Gastroesophageal sphincter (tissue), 4 donors: ENCODE measurements at regions not wholly inside any gene's neighbourhood (a gene's known extent, or its start where the extent isn't known, plus 50 kb on each side); places are given as distances from the start of the nearest gene placed in this dataset.

Experiments
- ATAC-seq: fragments of 150-250 bp; one replicate; pipeline ENCODE4 v1.9.1; 2016; ENCODE audit warnings: mild to moderate bottlenecking, moderate library complexity
- H3K27ac ChIP-seq, 4 donors: fragments of 200-600 bp; sonication (generic) in 3 of 4; 1 replicate in 3 of 4; 2 replicates in 1 of 4; pipeline ENCODE4 v1.5.1; 2016 to 2019
- H3K27me3 ChIP-seq: fragments of 200-600 bp; sonication (generic); one replicate; pipeline ENCODE4 v1.5.1; 2019
- H3K36me3 ChIP-seq, 2 donors: fragments of 200-600 bp; sonication (generic); one replicate each; pipeline ENCODE4 v1.5.1; 2019; ENCODE audit warnings: control low read depth in 1 of 2
- H3K4me1 ChIP-seq, 3 donors: fragments of 200-600 bp; sonication (generic); 1 replicate in 2 of 3; 2 replicates in 1 of 3; pipeline ENCODE4 v1.5.1; 2016 to 2019; ENCODE audit warnings: control low read depth in 2 of 3
- H3K4me3 ChIP-seq, 2 donors: fragments of 200-600 bp; sonication (generic); one replicate each; pipeline ENCODE4 v1.5.1; 2019; ENCODE audit warnings: mild to moderate bottlenecking in 1 of 2, moderate library complexity in 1 of 2
- H3K9me3 ChIP-seq, 3 donors: fragments of 200-600 bp; sonication (generic); one replicate each; pipeline ENCODE4 v1.5.1; 2017 to 2019; ENCODE audit warnings: control low read depth in 2 of 3
- EP300 ChIP-seq: sonication (generic); formaldehyde crosslinking; IDR thresholded peaks from one replicate; pipeline ENCODE4 v1.6.1; 2017; ENCODE audit warnings: antibody characterized with exemption, mild to moderate bottlenecking
- POLR2A ChIP-seq, 2 donors: fragments of 450-650 bp; IDR thresholded peaks; one replicate each; pipeline ENCODE4 v1.6.1; 2017; ENCODE audit warnings: antibody characterized with exemption in 2 of 2, mild to moderate bottlenecking in 2 of 2, moderate library complexity in 1 of 2
- POLR2AphosphoS5 ChIP-seq: sonication (generic); formaldehyde crosslinking; IDR thresholded peaks from one replicate; pipeline ENCODE4 v1.6.1; 2017; ENCODE audit warnings: antibody characterized with exemption
- WGBS, 2 donors: methylation state at CpG; one replicate each; pipeline ENCODE4 v1.1.5; 2018; ENCODE audit warnings: low coverage in 1 of 2; 5-methylcytosine and 5-hydroxymethylcytosine counted together
- TF ChIP-seq, protein P1 (sequence below), 4 experiments: fragments of 200-600 bp in 2 of 4; fragments of 450-650 bp in 2 of 4; sonication (generic) in 1 of 4; IDR thresholded peaks; one replicate each; pipeline ENCODE4 v1.5.1; 2017 to 2019; ENCODE audit warnings: antibody characterized with exemption in 4 of 4, mild to moderate bottlenecking in 2 of 4, moderate library complexity in 2 of 4

DNA sequence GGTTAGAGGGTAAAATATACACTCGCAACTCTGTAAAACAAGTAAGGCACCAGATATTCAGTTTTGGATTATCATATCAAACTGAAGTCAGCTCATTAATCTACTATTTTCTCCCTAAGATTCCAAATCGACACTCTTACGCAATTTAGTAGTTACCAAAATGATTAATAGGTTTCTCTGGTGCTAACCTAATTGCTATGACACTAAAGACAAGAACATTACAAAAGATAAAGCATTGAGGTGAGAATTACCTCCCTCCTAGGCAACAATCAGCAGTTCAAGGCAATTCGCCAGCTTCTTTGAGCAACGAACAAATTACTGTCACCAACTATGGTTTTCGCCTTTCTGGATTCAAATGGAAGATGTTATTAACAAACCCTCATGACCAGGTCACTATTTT lies 1305.0 kb downstream of the ROBO2 start:
- no peaks in the 10 kb centered on the region for H3K36me3 ChIP-seq

DNA sequence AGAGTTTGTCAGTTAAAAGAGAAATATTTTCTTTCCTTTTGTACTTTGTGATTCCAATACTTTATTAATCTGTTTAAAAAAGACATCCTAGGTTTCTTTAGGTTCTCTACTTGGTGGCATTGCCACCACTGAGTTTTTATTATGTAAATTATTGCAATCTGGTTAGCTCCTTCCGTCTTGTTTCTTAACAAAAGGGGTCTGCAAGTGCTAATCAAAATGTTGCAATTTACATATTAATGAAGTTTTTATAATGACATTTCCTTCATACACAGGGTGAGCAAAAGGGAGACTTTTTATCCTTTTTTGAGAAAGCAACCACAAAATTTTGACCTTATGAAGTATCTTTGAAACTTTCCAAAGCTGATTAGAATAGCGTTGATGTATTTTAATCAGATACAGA lies 1307.3 kb downstream of the ROBO2 start:
- H3K36me3 ChIP-seq, result no peaks in the 10 kb centered on the region
- no peak overlapping the region for H3K27ac ChIP-seq
- TF ChIP-seq, protein P1, sequence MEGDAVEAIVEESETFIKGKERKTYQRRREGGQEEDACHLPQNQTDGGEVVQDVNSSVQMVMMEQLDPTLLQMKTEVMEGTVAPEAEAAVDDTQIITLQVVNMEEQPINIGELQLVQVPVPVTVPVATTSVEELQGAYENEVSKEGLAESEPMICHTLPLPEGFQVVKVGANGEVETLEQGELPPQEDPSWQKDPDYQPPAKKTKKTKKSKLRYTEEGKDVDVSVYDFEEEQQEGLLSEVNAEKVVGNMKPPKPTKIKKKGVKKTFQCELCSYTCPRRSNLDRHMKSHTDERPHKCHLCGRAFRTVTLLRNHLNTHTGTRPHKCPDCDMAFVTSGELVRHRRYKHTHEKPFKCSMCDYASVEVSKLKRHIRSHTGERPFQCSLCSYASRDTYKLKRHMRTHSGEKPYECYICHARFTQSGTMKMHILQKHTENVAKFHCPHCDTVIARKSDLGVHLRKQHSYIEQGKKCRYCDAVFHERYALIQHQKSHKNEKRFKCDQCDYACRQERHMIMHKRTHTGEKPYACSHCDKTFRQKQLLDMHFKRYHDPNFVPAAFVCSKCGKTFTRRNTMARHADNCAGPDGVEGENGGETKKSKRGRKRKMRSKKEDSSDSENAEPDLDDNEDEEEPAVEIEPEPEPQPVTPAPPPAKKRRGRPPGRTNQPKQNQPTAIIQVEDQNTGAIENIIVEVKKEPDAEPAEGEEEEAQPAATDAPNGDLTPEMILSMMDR (IDR thresholded peaks at IDR 0.05), result no peak
- no peak for TF ChIP-seq POLR2AphosphoS5
- TF ChIP-seq POLR2A (IDR thresholded peaks at IDR 0.05), result no peak
- no peak for TF ChIP-seq EP300
- ATAC-seq, result no peak
- H3K27me3 ChIP-seq, result no peaks in the 10 kb centered on the region
- H3K9me3 ChIP-seq, result no peaks in the 10 kb centered on the region
- H3K4me1 ChIP-seq, result no peaks in the 10 kb centered on the region
- H3K4me3 ChIP-seq, result no peak overlapping the region
- 53 to 76% methylated on average over 2 of the region's 2 CpGs for WGBS, 2 donors

More for the DNA sequence above, 1305.0 kb downstream of the ROBO2 start:
- TF ChIP-seq POLR2AphosphoS5 (no peak), EP300 (no peak), POLR2A (IDR thresholded peaks at IDR 0.05) (no peak)
- TF ChIP-seq, protein P1 (IDR thresholded peaks at IDR 0.05), result no peak
- no peak for ATAC-seq
- 71 to 82% methylated on average over 6 of the region's 6 CpGs for WGBS, 2 donors
- no peaks in the 10 kb centered on the region for H3K9me3 ChIP-seq
- H3K4me1 ChIP-seq, result no peaks in the 10 kb centered on the region
- no peak overlapping the region for H3K4me3 ChIP-seq
- no peak overlapping the region for H3K27ac ChIP-seq
- H3K27me3 ChIP-seq, result no peaks in the 10 kb centered on the region

DNA sequence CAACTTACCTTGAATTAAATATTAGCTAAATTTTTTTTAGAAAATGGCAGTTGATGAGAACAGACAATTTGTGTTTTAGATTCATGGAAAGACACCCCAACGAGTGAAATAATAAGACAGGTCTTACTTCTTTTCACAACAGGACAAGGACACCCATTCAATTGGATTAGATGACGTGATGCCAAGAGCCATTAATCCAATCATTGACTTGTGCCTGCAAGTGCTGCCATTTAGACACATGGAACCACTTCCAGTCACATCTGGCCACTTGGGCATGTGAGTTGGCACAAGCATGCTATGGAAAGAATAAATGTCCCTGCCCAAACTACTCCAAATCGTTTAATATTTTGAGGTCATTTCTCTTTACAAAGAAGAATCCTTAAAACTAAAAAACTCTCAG lies 1308.8 kb downstream of the ROBO2 start:
- no peaks in the 10 kb centered on the region for H3K4me1 ChIP-seq
- TF ChIP-seq EP300 (no peak), POLR2A (IDR thresholded peaks at IDR 0.05) (no peak), POLR2AphosphoS5 (no peak)
- TF ChIP-seq, protein P1 (IDR thresholded peaks at IDR 0.05), result no peak
- ATAC-seq, result no peak
- H3K4me3 ChIP-seq, result no peak overlapping the region
- H3K27ac ChIP-seq, result no peak overlapping the region
- no peaks in the 10 kb centered on the region for H3K27me3 ChIP-seq
- no peaks in the 10 kb centered on the region for H3K36me3 ChIP-seq
- H3K9me3 ChIP-seq, result no peaks in the 10 kb centered on the region
- 69 to 77% methylated on average over 3 of the region's 3 CpGs for WGBS, 2 donors

DNA sequence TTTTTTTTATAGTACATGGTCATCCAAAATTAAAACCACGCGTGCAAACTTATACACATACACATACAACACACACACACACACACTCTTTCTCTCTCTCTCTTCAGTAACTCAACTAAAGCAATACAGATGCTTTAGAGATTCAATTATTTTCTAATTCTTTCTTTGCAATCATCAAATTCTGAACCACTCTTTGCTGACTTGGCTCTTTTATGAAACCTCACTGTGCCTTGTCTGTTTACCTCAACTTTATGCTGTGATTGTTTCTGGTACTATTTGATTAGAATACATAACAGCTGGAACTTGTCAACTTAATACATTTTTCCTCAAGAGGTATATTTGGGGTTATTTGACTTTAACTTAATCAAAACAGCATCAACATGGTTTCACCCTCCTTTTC lies 1309.7 kb downstream of the ROBO2 start:
- H3K4me1 ChIP-seq, result no peaks in the 10 kb centered on the region
- TF ChIP-seq POLR2A (IDR thresholded peaks at IDR 0.05) (no peak), EP300 (no peak), POLR2AphosphoS5 (no peak)
- TF ChIP-seq, protein P1 (IDR thresholded peaks at IDR 0.05), result no peak
- no peaks in the 10 kb centered on the region for H3K36me3 ChIP-seq
- WGBS, 2 donors, result 49 to 71% methylated on average over 2 of the region's 2 CpGs
- no peak for ATAC-seq
- no peak overlapping the region for H3K27ac ChIP-seq
- no peaks in the 10 kb centered on the region for H3K27me3 ChIP-seq
- no peaks in the 10 kb centered on the region for H3K9me3 ChIP-seq
- H3K4me3 ChIP-seq, result no peak overlapping the region

DNA sequence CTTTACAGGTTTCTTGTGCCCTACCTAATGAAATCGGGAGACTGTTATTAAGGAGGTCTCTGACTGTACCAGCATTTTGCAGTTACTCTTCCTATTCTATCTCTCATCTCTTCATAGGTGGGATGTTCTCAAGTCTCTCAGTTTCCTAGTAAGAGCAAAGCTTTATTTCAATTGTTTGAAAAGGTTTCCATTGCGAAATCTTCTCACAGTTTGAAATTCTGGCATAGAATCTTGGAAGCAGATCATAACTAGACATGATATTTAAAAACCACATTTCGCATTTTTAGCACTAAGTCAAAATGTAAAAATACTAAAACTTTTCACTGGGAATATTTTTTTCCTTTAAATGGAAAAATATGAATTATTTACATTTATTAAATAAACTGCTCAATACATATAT lies 1311.4 kb downstream of the ROBO2 start:
- Histone ChIP-seq H3K4me1 (no peaks in the 10 kb centered on the region), H3K27me3 (no peaks in the 10 kb centered on the region), H3K4me3 (no peak overlapping the region), H3K27ac (no peak overlapping the region), H3K9me3 (no peaks in the 10 kb centered on the region), H3K36me3 (no peaks in the 10 kb centered on the region)
- TF ChIP-seq, protein P1 (IDR thresholded peaks at IDR 0.05), result no peak
- TF ChIP-seq EP300 (no peak), POLR2AphosphoS5 (no peak), POLR2A (IDR thresholded peaks at IDR 0.05) (no peak)
- WGBS, 2 donors, result 80 to 82% methylated on average over 3 of the region's 3 CpGs
- no peak for ATAC-seq
